ENCODE measurements at regions not wholly inside any gene's neighbourhood (a gene's known extent, or its start where the extent isn't known, plus 50 kb on each side); places are given as distances from the start of the nearest gene placed in this dataset.

DNA sequence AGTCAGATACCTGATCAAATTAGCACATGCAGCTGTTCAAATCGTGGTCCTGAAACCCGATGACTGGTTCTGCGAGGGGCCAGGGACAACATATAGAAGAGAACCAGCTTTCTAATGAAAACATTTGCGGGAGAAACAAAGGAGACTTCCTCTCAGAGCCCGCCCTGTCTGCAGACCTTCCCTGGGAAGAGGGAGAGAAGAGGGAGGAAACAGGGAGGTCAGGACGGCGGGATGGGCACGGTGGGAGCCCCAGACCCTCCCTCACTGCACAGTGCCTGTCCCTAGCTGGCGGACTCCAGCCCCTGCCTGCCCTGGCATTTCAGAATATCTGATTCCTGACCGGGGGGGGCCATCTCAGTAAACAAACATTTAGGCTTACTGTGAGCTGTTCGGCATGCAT is 317.3 kb downstream of the FOXL1 start:
- TF ChIP-seq KDM5A (IDR thresholded peaks at IDR 0.05) (no peak), JUN (IDR thresholded peaks at IDR 0.05) (no peak), ZNF302 (CRISPR knock-in tag; IDR thresholded peaks at IDR 0.05) (no peak), ZSCAN20 (CRISPR knock-in tag; IDR thresholded peaks at IDR 0.05) (no peak), TP53 (CRISPR knock-in tag; IDR thresholded peaks at IDR 0.05) (no peak), SMC3 (IDR thresholded peaks at IDR 0.05) (no peak), KDM1A (IDR thresholded peaks at IDR 0.05; ENCODE audit: low read depth) (no peak), HDAC2 (IDR thresholded peaks at IDR 0.05) (no peak), MAX (IDR thresholded peaks at IDR 0.05) (no peak), CHD4 (IDR thresholded peaks at IDR 0.05; ENCODE audit: borderline replicate concordance) (no peak), EHF (CRISPR knock-in tag; IDR thresholded peaks at IDR 0.05) (no peak)
- TF ChIP-seq, protein P1, sequence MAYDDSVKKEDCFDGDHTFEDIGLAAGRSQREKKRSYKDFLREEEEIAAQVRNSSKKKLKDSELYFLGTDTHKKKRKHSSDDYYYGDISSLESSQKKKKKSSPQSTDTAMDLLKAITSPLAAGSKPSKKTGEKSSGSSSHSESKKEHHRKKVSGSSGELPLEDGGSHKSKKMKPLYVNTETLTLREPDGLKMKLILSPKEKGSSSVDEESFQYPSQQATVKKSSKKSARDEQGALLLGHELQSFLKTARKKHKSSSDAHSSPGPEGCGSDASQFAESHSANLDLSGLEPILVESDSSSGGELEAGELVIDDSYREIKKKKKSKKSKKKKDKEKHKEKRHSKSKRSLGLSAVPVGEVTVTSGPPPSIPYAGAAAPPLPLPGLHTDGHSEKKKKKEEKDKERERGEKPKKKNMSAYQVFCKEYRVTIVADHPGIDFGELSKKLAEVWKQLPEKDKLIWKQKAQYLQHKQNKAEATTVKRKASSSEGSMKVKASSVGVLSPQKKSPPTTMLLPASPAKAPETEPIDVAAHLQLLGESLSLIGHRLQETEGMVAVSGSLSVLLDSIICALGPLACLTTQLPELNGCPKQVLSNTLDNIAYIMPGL (CRISPR knock-in tag; IDR thresholded peaks at IDR 0.05; ENCODE audit: borderline replicate concordance) = no peak
- WGBS (ENCODE audit: missing lambda C conversion rate) = 71% methylated on average over 8 of the region's 11 CpGs
- Histone ChIP-seq H3K27ac (no peak overlapping the region), H3K4me3 (no peak overlapping the region), H3K4me1 (peaks cover 9% of the 10 kb centered on the region), H3K4me2 (no peak overlapping the region), H3K9me3 (no peaks in the 10 kb centered on the region)
- no peak for DNase-seq (ENCODE audit: low read depth in 1 of 2, low spot score in 1 of 2)
- ChIA-PET CTCF (interaction anchor here (0.7 to 1.1 kb wide), 2 partner anchors 12 to 18 kb away, joined by 3 read pairs; no protein-coding TSS in a partner anchor), POLR2A (no interaction called here)
- FAIRE-seq = no peak
- ATAC-seq = no peak

DNA sequence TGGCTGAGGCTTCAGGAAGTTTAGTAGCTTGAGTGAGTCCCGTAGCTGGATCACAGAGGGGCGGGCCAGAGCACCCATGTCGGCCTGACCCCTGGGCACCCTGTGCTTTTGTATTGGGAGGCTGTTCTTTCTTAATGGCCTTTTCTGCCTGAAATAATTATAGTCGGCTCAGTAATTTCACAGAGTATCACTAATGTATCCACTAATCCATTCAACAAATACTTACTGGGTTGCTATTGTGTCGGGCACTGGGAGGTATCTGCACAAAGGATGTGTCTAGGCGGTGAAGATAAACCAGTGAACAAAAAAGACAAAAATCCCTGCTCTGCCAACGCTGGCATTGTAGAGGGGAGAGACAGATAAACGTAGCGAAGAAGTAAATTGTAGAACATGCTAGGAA is 318.6 kb downstream of the FOXL1 start:
- ATAC-seq (no peak), DNase-seq (ENCODE audit: low read depth in 1 of 2, low spot score in 1 of 2) (no peak), FAIRE-seq (no peak)
- TF ChIP-seq, protein P2, sequence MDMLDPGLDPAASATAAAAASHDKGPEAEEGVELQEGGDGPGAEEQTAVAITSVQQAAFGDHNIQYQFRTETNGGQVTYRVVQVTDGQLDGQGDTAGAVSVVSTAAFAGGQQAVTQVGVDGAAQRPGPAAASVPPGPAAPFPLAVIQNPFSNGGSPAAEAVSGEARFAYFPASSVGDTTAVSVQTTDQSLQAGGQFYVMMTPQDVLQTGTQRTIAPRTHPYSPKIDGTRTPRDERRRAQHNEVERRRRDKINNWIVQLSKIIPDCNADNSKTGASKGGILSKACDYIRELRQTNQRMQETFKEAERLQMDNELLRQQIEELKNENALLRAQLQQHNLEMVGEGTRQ (IDR thresholded peaks at IDR 0.05) = no peak
- no peak for TF ChIP-seq RAD21 (conservative IDR thresholded peaks at IDR 0.05 in 1 of 2, IDR thresholded peaks at IDR 0.05 in 1 of 2)
- no peak for TF ChIP-seq ZSCAN20 (CRISPR knock-in tag; IDR thresholded peaks at IDR 0.05)
- no peak for TF ChIP-seq CHD2 (IDR thresholded peaks at IDR 0.05; ENCODE audit: low read length, partially characterized antibody)
- no peak for TF ChIP-seq NFE2L2 (conservative IDR thresholded peaks at IDR 0.05; ENCODE audit: low read length)
- no peak for TF ChIP-seq MAFK (IDR thresholded peaks at IDR 0.05; ENCODE audit: partially characterized antibody)
- TF ChIP-seq, protein P3, sequence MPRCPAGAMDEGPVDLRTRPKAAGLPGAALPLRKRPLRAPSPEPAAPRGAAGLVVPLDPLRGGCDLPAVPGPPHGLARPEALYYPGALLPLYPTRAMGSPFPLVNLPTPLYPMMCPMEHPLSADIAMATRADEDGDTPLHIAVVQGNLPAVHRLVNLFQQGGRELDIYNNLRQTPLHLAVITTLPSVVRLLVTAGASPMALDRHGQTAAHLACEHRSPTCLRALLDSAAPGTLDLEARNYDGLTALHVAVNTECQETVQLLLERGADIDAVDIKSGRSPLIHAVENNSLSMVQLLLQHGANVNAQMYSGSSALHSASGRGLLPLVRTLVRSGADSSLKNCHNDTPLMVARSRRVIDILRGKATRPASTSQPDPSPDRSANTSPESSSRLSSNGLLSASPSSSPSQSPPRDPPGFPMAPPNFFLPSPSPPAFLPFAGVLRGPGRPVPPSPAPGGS (IDR thresholded peaks at IDR 0.05) = no peak
- TF ChIP-seq, protein P1 (CRISPR knock-in tag; IDR thresholded peaks at IDR 0.05; ENCODE audit: borderline replicate concordance) = no peak
- TF ChIP-seq CEBPB (IDR thresholded peaks at IDR 0.05) = no peak
- TF ChIP-seq EHMT2 (IDR thresholded peaks at IDR 0.05; ENCODE audit: low read depth) = no peak
- no peak for TF ChIP-seq SMC3 (IDR thresholded peaks at IDR 0.05)
- TF ChIP-seq FOXS1 (CRISPR knock-in tag; IDR thresholded peaks at IDR 0.05) = no peak
- no peak overlapping the region for H3K4me2 ChIP-seq
- no peak overlapping the region for H3K27ac ChIP-seq
- 77% methylated on average over 9 of the region's 9 CpGs for WGBS (ENCODE audit: missing lambda C conversion rate)
- H3K4me1 ChIP-seq = peaks cover 19% of the 10 kb centered on the region
- ChIA-PET CTCF (interaction anchor here (0.6 to 1.5 kb wide), 2 partner anchors 87 to 183 kb away, joined by 3 to 4 read pairs; no protein-coding TSS in a partner anchor), POLR2A (no interaction called here)
- no peaks in the 10 kb centered on the region for H3K9me3 ChIP-seq
- no peak overlapping the region for H3K4me3 ChIP-seq

All from A549 (cell line).